ENCODE measurements at regions not wholly inside any gene's neighbourhood (a gene's known extent, or its start where the extent isn't known, plus 50 kb on each side); places are given as distances from the start of the nearest gene placed in this dataset.
"Not testable (repeated sequence)": the region's sequence is repeated elsewhere in the genome, so short reads cannot be mapped to it uniquely, and the experiment has no call there.

DNA sequence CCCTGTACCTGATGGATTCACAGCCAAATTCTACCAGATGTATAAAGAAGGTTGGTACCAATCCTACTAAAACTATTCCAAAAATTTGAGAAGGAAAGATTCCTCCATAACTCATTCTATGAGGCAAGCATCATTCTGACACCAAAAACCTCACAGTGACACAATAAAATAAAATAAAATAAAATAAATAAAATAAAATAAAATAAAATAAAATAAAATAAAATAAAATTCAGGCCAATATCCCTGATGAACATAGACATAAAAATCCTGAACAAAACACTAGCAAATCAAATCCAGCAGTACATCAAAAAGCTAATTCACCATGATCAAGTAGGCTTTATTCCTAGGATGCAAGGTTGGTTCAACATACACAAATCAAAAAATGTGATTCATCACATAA is 108.1 kb downstream of the PROX1 start:
- not testable (repeated sequence) for DNase-seq

DNA sequence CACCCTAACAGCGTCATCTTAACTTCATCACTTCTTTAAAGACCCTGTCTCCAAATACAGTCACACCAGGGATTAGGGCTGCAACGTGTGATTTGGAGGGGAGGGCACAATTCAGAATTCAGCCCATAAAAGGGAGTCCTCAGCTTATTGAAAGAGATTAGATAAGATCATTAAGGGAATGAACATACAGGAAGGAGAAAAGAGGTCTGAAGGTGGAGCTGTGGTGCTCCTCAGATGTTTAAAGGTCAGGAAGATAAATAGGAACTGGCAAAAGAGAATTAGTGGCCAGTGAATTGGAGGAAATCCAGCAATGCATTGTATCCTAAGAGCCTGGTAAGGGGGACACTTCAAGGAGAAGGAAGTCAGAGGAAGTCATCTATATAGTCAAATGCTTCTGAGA is 113.5 kb downstream of the PROX1 start:
- DNase-seq, result no peak

DNA sequence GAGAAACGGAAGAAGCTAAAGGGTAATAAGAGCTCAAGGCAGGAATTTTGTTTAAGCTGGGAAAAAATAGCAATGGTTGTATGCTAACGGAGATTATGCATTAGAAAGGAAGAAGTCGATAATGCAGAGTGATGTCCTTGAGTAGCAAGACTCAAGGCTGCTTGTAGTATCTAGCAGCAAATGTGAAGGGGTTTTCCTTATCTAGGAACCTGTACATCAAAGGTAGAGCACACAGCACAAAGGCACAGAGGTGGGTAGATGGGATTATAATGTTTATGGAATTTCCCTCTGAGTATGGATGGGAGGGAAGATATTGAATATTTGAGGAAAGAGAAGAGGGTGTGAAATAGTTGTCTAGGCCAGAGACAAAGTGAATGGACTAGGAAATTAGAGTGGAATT is 114.1 kb downstream of the PROX1 start:
- no peak for DNase-seq

DNA sequence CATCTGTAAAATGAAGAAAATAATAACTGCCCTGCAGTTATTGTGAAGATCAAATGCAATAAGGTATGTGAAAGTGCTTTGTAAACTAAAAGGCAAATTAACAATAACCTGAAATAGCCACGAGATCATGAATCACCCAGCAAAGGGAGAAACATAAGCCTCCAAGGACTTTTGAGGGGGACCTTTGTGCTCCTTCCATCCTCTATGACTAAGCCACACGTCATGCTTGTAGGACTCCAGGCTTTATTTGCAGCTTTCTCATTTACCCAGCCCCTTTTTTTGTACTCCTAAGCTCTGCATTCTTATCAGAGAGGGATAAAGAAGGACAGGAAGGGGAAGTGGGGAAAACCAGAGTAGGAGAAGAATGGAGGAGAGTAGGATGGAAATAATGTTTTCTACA is 115.1 kb downstream of the PROX1 start:
- no peak for DNase-seq

DNA sequence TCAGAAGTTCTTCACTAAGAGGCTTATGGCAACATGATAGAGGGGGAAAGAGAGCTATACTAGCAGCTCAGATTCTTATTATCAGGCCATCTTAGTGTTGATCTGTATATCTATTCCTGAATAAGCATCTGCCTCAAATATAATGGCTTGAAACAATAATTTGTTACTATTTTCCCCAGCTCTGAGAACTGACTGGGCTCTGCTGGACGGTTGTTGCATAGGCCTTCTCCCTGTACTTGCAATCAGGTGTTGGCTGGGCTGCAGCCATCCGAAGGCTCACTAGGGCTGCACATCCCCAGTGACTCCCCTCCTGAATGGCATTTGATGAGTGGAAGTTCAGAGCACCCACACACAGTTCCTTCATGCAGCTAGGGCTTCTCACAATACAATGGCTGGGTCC is 116.0 kb downstream of the PROX1 start:
- DNase-seq, result no peak

DNA sequence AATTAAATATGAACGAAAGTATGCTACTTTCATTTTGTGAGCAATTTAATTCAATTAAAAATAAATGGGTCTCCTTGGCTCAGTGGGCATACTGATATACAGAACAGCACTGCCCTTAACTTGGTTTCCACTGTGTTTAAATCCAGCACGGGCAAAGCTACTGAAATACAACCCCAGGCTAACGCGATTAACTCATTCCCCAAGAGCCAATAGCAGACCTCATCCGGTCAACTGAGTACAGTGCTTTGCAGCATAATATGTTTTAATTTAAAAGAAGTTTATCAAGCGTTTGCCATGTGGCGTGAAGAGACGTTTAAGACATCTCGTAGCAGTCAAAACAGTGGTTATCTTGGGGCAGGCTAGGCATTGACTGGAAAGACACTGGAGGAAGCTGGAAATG is 118.6 kb downstream of the PROX1 start:
- no peak for DNase-seq

DNA sequence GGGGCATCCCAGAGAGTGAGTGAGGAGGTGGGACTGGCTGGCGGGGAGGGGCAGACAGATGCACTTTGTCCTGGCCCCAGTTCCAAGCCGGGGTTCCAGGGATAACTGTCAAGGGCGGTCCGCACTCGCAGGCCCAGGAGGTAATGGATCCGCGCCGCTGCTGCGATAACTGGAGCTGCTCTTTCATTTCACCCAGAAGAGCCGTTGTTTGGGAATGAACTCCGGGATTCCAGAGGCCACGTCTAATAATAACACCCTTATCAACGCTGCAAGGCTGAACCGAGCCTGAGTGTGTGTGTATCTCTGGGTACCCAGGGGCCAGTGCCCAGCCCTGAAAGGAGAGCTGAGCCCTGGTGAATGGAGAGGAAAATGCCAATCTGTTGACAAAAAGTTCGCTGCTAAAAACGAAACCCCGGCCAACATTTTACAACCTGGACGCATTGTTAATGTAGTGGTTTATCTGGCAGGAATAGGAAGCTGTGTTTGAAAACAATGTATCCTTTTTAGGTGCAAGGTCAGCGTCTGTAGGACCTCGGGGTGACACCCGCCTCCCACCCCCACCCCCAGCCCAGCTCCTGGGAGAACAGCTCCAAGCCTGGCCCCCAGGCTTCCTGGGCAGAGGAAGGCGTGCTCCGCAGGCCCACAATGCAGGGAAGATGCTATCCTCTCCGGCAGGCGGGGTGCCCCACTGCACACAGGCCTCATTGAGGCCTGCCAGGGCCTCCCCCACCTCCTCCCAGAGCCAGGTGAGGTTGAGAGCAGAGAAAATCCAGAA is 119.7 kb downstream of the PROX1 start:
- no peak for DNase-seq

DNA sequence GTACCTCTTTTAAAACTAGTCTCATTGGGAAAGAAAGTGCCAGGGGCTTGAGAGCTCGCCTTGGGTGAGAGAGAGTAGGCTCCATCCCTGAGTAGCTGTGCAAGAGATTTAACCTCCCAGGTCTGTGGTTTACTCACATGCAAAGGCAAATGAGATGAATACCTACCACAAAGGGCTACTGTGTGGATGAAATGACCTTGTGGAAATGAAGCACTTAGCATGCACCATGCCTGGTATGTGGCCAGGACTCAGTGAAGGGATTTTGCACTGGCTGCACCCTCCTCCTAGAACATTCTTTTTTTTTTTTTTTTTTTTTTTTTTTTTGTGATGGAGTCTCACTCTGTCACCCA is 120.3 kb downstream of the PROX1 start:
- DNase-seq, result no peak

DNA sequence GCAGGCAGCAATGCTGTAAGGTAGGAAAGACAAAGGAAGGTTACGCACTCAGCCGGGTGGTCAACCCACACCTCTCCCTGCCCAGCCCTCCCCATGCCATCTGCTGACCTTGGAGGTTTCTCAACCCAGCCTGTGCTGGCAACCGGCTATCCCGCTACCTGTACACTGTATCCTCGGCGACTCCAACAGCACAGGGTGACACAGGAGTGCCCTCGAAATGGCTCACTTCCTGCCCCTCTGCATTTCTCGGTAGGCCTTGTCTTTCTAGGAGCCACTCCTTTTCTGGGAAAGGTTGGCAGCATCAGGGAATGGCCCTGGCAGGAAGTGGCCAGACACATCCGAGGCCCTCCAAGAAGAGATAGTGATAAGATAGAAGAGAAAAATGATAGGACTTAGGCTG is 124.0 kb downstream of the PROX1 start:
- DNase-seq, result no peak

DNA sequence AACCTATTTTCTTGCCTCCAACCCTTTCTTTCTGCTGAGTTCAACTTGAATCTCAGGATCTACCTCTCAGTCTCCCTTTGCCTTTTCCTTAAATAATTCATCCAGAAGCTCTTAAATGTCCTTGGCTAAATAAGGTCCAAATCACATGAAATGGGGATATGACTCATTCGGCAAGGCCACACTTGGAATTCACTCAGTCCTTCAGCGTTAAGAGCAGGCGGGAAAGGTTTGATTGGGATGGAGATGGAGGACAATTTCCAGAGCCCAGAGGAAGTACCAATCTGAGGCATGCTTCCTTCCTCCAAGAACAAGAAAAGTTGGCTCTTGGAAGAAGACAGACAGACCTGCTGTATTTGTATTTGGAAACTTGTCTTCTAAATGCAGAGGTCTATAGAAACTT is 128.5 kb downstream of the PROX1 start:
- DNase-seq, result no peak

DNA sequence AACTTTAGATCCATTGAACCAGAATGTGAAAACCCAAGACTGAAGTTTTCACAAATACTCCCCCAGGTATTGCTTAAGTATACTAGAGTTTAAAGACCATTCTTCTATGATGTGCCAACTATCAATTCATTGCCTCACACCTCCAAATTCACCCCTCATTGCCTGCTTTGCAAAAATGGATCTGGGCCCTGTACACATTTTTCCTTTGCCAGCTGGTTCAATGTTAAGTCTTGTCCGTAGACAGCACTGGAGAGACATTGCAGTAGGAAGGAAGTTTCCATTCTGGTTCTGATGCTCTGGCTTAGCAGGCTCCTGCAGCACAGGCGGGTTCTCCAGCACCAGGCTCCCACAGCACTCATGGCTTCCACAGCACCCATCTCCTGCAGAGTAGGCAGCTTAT is 130.0 kb downstream of the PROX1 start:
- DNase-seq, result no peak

DNA sequence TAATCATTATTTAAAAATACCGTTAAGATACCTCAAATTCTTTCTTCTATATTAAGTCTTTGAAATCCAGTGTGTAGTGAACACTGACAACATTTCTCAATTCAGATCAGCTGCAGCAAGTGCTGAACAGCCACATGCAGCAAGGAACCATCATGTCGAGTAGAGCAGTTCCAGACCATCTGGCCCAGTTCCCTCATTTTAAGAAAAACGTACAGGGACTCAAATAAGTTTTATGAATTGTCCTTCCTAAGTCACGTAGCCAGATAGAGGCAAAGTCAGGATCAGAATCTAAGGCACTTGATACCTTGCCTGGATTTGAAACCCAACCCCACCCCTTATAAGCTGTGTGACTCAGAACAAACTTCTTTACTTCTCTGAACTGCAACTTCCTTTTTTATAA is 132.4 kb downstream of the PROX1 start:
- DNase-seq, result no peak

DNA sequence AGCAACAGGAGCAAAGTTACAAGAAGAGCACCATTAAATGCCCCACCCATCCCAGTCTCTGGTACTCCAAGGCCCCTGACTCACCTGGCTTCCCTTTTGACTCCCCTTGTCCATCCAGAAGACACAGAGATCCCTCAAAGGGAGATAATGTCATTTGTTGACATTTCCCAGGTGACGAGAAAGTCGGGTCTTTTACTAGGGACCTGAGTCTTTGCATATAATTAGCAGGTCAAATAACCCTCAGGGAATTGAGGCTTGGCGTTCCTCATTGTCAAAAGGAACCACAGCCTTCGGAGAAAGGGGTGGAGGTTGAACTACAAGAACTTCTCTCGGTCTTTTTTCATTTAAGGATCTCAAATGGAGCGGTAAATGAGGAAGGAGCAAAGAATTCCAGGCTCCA is 133.2 kb downstream of the PROX1 start:
- no peak for DNase-seq

DNA sequence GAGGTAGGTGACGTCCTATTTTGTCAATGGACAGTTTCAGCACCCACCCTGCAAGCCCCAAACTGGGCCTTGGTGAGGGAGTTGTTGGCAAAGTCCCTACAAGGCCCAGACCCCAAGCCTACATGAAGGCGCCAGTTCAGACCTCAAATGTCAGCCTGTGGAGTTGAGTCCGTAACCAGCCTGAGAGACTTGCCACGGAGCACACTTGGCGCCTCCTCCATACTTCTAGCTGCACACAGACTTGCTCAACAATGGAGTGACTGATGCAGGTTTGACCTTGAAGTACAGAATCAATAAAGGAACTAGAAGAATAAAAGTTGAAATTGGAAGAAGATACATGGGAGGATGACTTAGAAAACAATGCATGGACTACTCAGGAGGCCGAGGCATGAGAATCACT is 134.3 kb downstream of the PROX1 start:
- no peak for DNase-seq

DNA sequence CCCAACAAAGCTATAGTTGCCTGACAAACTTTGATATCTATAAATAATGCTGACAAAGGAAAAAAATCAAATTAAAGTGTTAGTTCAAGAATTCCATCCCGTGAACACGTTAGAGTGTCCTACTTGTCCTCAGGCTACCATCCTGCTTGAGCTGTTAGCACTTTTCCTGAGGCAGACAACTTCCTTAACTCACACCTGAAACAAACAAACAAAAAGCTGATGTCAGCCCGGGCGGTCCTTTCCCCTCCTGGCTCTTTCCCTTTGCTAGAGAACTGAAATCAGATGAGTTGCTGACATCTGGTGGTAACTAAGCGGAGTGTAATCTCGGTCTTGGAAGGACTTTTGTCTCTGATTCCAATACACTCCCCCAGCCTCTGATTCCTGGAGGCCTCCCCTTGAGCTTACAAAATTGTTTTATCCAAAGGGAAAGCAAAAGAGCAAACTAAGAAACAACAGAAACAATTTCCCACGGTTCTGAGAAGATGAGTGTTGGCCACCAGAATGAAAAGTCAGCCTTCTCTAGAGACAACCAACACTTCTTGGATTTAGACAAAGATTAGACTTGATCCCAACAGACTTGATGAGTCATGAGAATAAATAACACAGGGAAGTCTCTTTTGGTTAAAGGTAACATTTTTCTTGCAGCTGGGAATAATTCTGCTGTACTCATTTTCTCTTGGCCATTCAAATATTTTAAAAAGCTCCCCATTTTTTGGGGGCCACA is 135.4 kb downstream of the PROX1 start:
- peak; percentile 27 for DNase-seq

DNA sequence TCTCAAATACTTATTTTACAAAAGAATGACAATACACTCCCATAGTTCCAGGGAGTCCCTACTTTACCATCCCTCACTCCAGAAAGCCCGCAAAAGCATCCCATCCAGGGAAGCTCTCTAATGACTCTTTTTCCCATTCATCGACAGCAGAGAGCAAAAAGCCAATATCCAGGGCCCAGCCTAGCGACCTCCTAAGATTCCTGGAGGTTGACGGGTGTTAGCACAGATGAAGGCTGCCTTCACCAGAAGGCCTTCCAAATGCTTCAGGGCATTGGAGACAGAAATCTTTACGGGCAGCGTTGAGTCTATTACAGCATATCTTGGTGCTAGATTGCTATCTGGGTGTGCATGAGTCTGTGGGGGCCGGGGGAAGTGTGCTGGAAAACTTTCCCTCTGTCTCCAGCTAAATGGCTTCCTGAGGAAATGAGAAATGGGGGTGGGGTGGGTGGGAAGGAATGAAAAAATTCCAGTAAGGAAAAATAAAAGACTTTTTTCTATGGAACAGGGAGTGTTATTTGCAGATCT is 136.6 kb downstream of the PROX1 start:
- no peak for DNase-seq

DNA sequence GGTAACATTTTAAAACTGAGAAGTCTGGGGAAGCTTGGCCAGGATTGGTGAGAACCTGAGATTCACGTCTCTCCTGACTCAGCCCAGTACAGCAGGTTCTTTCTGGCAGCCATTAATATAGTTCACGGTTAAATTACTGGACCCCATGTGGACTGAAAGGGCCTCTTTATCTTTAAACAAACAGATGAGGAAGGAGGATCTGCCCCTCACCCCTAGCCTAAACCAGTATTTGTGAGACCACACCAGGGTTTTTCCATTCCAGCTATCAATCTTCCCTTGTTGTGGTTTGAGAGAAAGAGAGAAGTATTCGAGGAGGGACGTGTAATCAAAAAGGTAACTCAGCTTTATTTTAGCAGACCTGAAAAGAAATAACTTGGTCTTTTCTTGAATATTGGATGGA is 137.1 kb downstream of the PROX1 start:
- DNase-seq, result no peak

DNA sequence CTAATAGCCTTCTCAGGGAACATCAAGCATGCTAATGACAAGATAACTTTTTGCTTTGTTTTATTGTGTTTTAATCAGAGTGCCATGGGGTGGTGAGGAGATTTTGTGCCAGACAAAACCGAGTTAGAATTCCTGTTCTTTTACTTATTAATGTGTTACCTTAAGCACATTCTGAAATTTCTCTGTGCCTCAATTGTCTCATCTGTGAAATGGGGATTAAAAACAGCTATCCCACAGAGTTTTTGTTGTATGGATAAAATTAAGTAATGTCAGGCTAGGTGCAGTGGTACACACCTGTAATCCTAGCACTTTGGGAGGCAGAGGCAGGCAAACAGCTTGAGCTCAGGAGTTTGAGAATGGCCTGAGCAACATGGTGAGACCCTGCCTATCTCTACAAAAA is 138.0 kb downstream of the PROX1 start:
- DNase-seq, result no peak

DNA sequence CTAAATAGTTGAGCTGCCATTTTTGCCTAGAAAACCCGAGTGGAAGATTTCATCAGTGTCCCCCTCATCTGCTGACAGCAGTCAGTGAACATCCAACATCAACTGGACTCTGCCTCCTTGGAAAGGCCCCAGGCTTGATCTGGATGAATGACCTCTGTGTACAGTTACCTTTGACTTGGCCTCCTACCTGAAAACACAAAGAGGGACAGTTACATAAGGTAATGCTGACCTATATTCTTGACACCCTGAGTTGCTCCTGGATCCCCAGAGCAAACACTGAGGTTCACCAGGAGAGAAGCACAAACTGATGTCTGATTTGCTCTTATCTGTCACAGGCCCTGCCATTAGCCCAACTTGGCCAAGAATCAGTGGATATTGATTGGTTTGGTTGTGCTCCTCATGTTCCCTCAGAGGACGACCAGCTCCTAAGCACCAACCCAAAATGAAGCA is 138.9 kb downstream of the PROX1 start:
- DNase-seq, result no peak

DNA sequence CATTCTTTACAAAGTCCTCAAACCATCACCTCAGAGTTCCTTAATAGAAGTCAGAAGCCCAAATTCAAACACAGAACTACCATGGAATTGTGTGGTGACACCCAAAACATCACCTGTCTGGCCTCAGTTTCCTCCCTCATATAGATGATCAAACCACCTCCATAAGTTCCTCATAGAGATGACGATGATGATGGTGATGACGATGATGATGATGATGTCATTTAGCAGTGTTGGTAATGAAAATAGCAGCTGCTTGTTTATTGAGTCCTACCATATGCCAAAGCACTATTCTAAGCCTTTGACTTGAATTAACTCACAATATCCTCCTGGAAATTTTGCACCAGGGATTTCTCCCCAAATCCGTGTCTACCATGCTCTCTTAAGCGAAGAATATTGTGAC is 139.9 kb downstream of the PROX1 start:
- DNase-seq, result no peak

DNA sequence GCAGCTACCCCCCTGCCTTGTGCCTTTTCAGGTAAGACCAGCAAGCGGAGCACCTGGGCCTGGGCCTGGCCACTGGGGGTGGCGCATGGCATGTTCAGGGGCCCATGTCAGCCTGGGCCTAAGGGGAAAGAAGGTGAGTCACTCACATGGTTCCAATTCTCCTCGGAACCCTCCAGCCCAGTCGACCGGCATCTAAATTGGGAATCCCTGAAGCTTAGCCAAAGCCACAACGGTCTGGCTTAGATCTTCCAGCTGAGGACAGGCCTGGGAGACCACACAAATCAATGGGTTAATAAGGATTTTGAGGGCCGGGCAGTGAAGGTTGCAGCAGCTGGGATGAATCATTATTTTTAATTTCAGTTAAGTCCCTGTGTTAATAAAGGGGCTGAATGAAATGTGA is 145.1 kb upstream of the SMYD2 start:
- no peak for DNase-seq

DNA sequence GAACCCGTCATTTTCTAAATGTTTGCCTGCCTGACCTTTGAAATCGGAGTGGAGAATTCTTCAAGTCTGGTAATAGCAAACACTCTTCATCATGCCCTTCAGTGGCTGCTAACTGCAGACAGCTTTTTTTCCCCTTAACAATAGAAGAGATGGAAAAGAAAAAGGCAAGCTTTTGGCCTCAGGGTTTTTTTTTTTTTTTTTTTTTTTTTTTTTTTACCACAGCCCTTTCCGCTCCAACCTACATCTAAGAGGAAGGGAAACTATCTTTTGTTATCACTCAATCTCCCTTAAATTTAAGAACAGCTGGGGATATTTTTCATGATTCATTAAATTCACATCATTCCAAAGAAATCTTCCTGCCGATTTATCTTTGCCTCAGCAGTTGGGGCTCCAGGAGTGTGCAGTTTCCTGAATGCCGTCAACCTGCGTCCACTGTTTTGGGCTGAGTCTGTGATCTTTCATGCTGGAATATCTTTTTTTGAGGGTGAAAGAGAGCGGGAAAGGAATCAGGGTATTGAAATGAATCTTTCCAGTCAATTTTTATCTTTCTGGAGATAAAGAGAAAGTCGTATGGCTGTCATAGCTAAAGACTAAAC is 144.5 kb upstream of the SMYD2 start:
- DNase-seq, result no peak

DNA sequence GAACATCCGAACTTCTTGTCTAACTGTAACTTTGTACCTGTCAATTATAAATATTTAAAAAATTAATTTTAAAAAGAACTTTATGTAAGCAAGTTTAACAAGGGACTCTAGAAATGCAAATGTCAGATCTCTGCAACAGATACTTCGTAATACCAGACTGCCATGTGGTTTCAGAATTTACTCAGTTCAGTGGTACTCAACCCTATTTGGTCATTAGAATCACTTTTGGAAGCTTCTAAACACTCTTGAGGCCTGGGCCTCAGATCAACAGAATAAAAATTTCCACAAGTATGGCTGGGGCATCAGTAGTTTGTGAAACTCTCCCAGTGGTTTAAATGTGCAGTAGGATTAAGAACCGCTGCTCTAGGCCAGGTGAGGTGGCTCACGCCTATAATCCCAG is 139.5 kb upstream of the SMYD2 start:
- no peak for DNase-seq

Data from occipital lobe (tissue), 1 donor.